ENCODE measurements at regions not wholly inside any gene's neighbourhood (a gene's known extent, or its start where the extent isn't known, plus 50 kb on each side); places are given as distances from the start of the nearest gene placed in this dataset.

DNA sequence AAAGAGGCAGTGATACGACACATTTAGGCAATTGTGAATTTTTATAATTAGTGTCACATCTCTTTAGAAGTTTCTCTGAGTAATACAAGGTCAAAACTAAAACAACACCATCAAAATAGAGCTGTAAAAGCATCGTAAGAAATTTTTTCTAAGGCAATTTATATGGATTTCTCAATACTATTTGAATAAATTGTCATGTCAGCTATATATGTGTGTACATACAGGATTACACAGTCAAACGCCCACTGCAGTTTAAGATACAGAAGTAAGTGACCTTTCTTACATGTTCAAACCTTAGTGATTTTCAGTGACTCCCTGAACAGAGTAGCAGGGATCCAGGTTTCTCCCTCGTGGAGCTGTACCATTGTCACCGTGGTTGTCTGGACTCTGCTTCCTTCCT, 129.1 kb upstream of the CBLN2 start:
- Histone ChIP-seq H3K4me3 (ENCODE audit: low read depth in 1 of 2, low read length in 2 of 2) (no peak overlapping the region), H3K36me3 (ENCODE audit: insufficient read depth, low read length) (no peaks in the 10 kb centered on the region), H2AFZ (ENCODE audit: low read depth, low read length) (0 out of 2 replicates have a peak overlapping the region, but pooled peaks have one; percentile 13), H3K27ac (ENCODE audit: low read length) (no peak overlapping the region), H3K9ac (ENCODE audit: low read depth, low read length) (no peak overlapping the region), H3K4me2 (ENCODE audit: insufficient read depth, low read length) (no peak overlapping the region), H3K27me3 (ENCODE audit: insufficient read depth, low read length, poor library complexity) (peaks cover 3% of the 10 kb centered on the region), H3K4me1 (ENCODE audit: insufficient read depth, low read length) (no peaks in the 10 kb centered on the region), H3K79me2 (ENCODE audit: insufficient read depth, low read length) (no peaks in the 10 kb centered on the region), H3K9me3 (ENCODE audit: insufficient read depth, low read length, severe bottlenecking) (no peaks in the 10 kb centered on the region), H4K20me1 (ENCODE audit: insufficient read depth, low read length) (no peaks in the 10 kb centered on the region)
- no peak for TF ChIP-seq EZH2 (IDR thresholded peaks at IDR 0.05; ENCODE audit: borderline replicate concordance, low read depth, low read length, severe bottlenecking)
- no peak for TF ChIP-seq CTCF (IDR thresholded peaks at IDR 0.05; ENCODE audit: borderline replicate concordance, extremely low read depth, low read length, poor library complexity, severe bottlenecking)
- DNase-seq = no peak
- ATAC-seq (ENCODE audit: insufficient read depth, low read depth) = no peak

DNA sequence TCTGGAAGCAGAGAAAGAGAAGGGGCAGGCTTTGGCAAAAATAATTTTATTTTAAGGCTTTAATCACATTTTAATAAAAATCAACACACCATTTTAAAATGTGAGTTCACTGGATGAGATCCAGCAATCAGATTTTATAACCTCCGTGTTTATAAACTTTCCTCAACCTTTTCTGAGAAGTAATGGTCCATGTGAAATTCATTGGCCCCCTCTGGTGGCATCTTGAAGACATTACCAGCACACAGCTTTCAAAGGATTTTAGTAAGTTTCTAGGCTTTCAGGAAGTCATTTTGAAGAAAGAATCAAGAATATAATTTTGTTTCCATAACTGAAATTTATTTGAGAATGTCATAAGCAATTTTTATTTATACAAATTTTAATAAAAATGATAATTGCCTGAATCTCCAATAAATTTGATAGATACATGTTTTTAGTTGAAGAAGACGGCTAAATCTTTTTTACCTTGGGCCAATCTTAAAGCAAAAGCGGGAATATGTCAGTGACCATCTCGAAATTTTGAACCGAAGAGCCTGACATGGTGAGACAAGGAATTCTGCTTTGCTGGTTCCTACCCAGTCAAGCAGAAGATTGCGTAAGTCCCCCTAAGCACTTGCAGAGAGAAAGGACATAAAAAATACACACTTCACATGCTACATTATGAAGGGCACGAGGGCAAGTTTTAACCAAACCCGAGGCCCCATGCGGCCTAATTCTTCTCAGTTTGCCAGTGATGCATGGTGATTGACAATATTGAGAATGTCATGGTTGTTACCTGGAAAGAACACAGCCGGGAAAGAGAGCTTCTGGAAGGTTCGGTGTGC, 128.4 kb upstream of the CBLN2 start:
- Histone ChIP-seq H3K4me1 (ENCODE audit: insufficient read depth, low read length) (no peaks in the 10 kb centered on the region), H4K20me1 (ENCODE audit: insufficient read depth, low read length) (no peaks in the 10 kb centered on the region), H3K27ac (ENCODE audit: low read length) (no peak overlapping the region), H3K9me3 (ENCODE audit: insufficient read depth, low read length, severe bottlenecking) (no peaks in the 10 kb centered on the region), H3K4me3 (ENCODE audit: low read depth in 1 of 2, low read length in 2 of 2) (no peak overlapping the region), H3K4me2 (ENCODE audit: insufficient read depth, low read length) (no peak overlapping the region), H3K36me3 (ENCODE audit: insufficient read depth, low read length) (no peaks in the 10 kb centered on the region), H2AFZ (ENCODE audit: low read depth, low read length) (0 out of 2 replicates have a peak overlapping the region, but pooled peaks have one; percentile 13), H3K9ac (ENCODE audit: low read depth, low read length) (no peak overlapping the region), H3K79me2 (ENCODE audit: insufficient read depth, low read length) (no peaks in the 10 kb centered on the region), H3K27me3 (ENCODE audit: insufficient read depth, low read length, poor library complexity) (peaks cover 3% of the 10 kb centered on the region)
- ATAC-seq (ENCODE audit: insufficient read depth, low read depth) (0 out of 3 replicates have a peak, but pooled peaks have one; percentile 49), DNase-seq (peak; percentile 18)
- peak; percentile 79 for TF ChIP-seq CTCF (IDR thresholded peaks at IDR 0.05; ENCODE audit: borderline replicate concordance, extremely low read depth, low read length, poor library complexity, severe bottlenecking)
- TF ChIP-seq EZH2 (IDR thresholded peaks at IDR 0.05; ENCODE audit: borderline replicate concordance, low read depth, low read length, severe bottlenecking) = no peak

GRCh38 chr18:72667932-72668331, 123.8 kb upstream of the CBLN2 start:
- Histone ChIP-seq H3K4me1 (ENCODE audit: insufficient read depth, low read length) (no peaks in the 10 kb centered on the region), H3K9ac (ENCODE audit: low read depth, low read length) (no peak overlapping the region), H3K27ac (ENCODE audit: low read length) (no peak overlapping the region), H2AFZ (ENCODE audit: low read depth, low read length) (no peak overlapping the region), H4K20me1 (ENCODE audit: insufficient read depth, low read length) (no peaks in the 10 kb centered on the region), H3K4me3 (ENCODE audit: low read depth in 1 of 2, low read length in 2 of 2) (no peak overlapping the region), H3K9me3 (ENCODE audit: insufficient read depth, low read length, severe bottlenecking) (no peaks in the 10 kb centered on the region), H3K27me3 (ENCODE audit: insufficient read depth, low read length, poor library complexity) (peaks cover 3% of the 10 kb centered on the region), H3K36me3 (ENCODE audit: insufficient read depth, low read length) (no peaks in the 10 kb centered on the region), H3K4me2 (ENCODE audit: insufficient read depth, low read length) (no peak overlapping the region), H3K79me2 (ENCODE audit: insufficient read depth, low read length) (no peaks in the 10 kb centered on the region)
- TF ChIP-seq CTCF (IDR thresholded peaks at IDR 0.05; ENCODE audit: borderline replicate concordance, extremely low read depth, low read length, poor library complexity, severe bottlenecking) (no peak), EZH2 (IDR thresholded peaks at IDR 0.05; ENCODE audit: borderline replicate concordance, low read depth, low read length, severe bottlenecking) (no peak)
- ATAC-seq (ENCODE audit: insufficient read depth, low read depth) = no peak
- DNase-seq = no peak
